ENCODE measurements at regions not wholly inside any gene's neighbourhood (a gene's known extent, or its start where the extent isn't known, plus 50 kb on each side); places are given as distances from the start of the nearest gene placed in this dataset.

- no peak for TF ChIP-seq POLR2A (IDR thresholded peaks at IDR 0.05; ENCODE audit: low read depth)
- TF ChIP-seq POLR2AphosphoS5 (IDR thresholded peaks at IDR 0.05): no peak
- TF ChIP-seq CTCF (IDR thresholded peaks at IDR 0.05): no peak
- H3K4me1 ChIP-seq: no peaks in the 10 kb centered on the region
- H3K36me3 ChIP-seq: no peaks in the 10 kb centered on the region
- WGBS: 82% methylated on average over 6 of the region's 6 CpGs
- no peaks in the 10 kb centered on the region for H3K27me3 ChIP-seq
- DNase-seq (ENCODE audit: extremely low spot score): no peak
- intact Hi-C loops (cut with DNase I): no loop called here
- no peaks in the 10 kb centered on the region for H3K9me3 ChIP-seq
- H3K27ac ChIP-seq (replicated peaks in 1 of 4): no peak overlapping the region
- no peak overlapping the region for H3K4me3 ChIP-seq
Observed at GRCh38 chr6:63094947-63095346, 116.3 kb upstream of the FKBP1C start.

- Histone ChIP-seq H3K27me3 (no peaks in the 10 kb centered on the region), H3K9me3 (no peaks in the 10 kb centered on the region), H3K27ac (replicated peaks in 1 of 4) (no peak overlapping the region), H3K36me3 (no peaks in the 10 kb centered on the region), H3K4me1 (no peaks in the 10 kb centered on the region), H3K4me3 (no peak overlapping the region)
- DNase-seq (ENCODE audit: extremely low spot score): no peak
- intact Hi-C loops (cut with DNase I): no loop called here
- 0% methylated on average over 1 of the region's 1 CpG for WGBS
- no peak for TF ChIP-seq POLR2AphosphoS5 (IDR thresholded peaks at IDR 0.05)
- no peak for TF ChIP-seq POLR2A (IDR thresholded peaks at IDR 0.05; ENCODE audit: low read depth)
- TF ChIP-seq EP300 (IDR thresholded peaks at IDR 0.05): no peak
- no peak for TF ChIP-seq CTCF (IDR thresholded peaks at IDR 0.05)
Observed at GRCh38 chr6:63097222-63097621, 114.0 kb upstream of the FKBP1C start.

- Histone ChIP-seq H3K27me3 (no peaks in the 10 kb centered on the region), H3K4me3 (no peak overlapping the region), H3K4me1 (no peaks in the 10 kb centered on the region), H3K9me3 (no peaks in the 10 kb centered on the region), H3K27ac (replicated peaks in 1 of 4) (no peak overlapping the region), H3K36me3 (no peaks in the 10 kb centered on the region)
- no peak for DNase-seq (ENCODE audit: extremely low spot score)
- intact Hi-C loops (cut with DNase I): no loop called here
- TF ChIP-seq POLR2A (IDR thresholded peaks at IDR 0.05; ENCODE audit: low read depth): no peak
- no peak for TF ChIP-seq EP300 (IDR thresholded peaks at IDR 0.05)
- TF ChIP-seq POLR2AphosphoS5 (IDR thresholded peaks at IDR 0.05): no peak
- TF ChIP-seq CTCF (IDR thresholded peaks at IDR 0.05): no peak
- WGBS: 63% methylated on average over 4 of the region's 4 CpGs
Observed at GRCh38 chr6:63098789-63099188, 112.5 kb upstream of the FKBP1C start.

- Histone ChIP-seq H3K4me1 (no peaks in the 10 kb centered on the region), H3K27me3 (no peaks in the 10 kb centered on the region), H3K36me3 (no peaks in the 10 kb centered on the region), H3K27ac (replicated peaks in 1 of 4) (no peak overlapping the region), H3K4me3 (no peak overlapping the region), H3K9me3 (no peaks in the 10 kb centered on the region)
- WGBS: 85% methylated on average over 6 of the region's 6 CpGs
- intact Hi-C loops (cut with DNase I): no loop called here
- TF ChIP-seq POLR2AphosphoS5 (IDR thresholded peaks at IDR 0.05) (no peak), EP300 (IDR thresholded peaks at IDR 0.05) (no peak), CTCF (IDR thresholded peaks at IDR 0.05) (no peak), POLR2A (IDR thresholded peaks at IDR 0.05; ENCODE audit: low read depth) (no peak)
- DNase-seq (ENCODE audit: extremely low spot score): no peak
Observed at GRCh38 chr6:63099772-63100459, 111.4 kb upstream of the FKBP1C start.

Measured in esophagus muscularis mucosa (tissue), 4 donors.